Adrenal gland (tissue), 9 donors: ENCODE measurements at regions not wholly inside any gene's neighbourhood (a gene's known extent, or its start where the extent isn't known, plus 50 kb on each side); places are given as distances from the start of the nearest gene placed in this dataset.

Source experiments
- DNase-seq, 7 donors: peaks; one replicate each; pipeline ENCODE4 v3.0.0-alpha.2; 2019 to 2020
- H3K27ac ChIP-seq, 5 donors: fragments of 200-600 bp; sonication (generic) in 4 of 5; 1 replicate in 3 of 5; 2 replicates in 2 of 5; pipeline versions ENCODE4 v1.5.1 to v1.8.0; 2016 to 2020; ENCODE audit warnings: mild to moderate bottlenecking in 1 of 5
- H3K27me3 ChIP-seq: fragments of 200-600 bp; 2 replicates; pipeline ENCODE4 v1.8.0; 2021
- H3K36me3 ChIP-seq, 2 donors: fragments of 200-600 bp; replicated peaks in 1 of 2; 1 replicate in 1 of 2; 2 replicates in 1 of 2; pipeline versions ENCODE4 v1.5.1 to v1.8.0; 2018 to 2022
- H3K4me1 ChIP-seq, 2 donors: fragments of 200-600 bp; replicated peaks in 1 of 2; 1 replicate in 1 of 2; 2 replicates in 1 of 2; pipeline versions ENCODE4 v1.5.1 to v1.8.0; 2018 to 2021
- H3K4me3 ChIP-seq, 4 donors: fragments of 200-600 bp; sonication (generic) in 3 of 4; one replicate each; pipeline ENCODE4 v1.5.1; 2016 to 2018
- H3K9me3 ChIP-seq, 3 donors: fragments of 200-600 bp; sonication (generic) in 1 of 3; replicated peaks in 1 of 3; 1 replicate in 2 of 3; 2 replicates in 1 of 3; pipeline versions ENCODE4 v1.5.1 to v1.8.0; 2016 to 2021
- CTCF ChIP-seq, 6 experiments: fragments of 450-650 bp in 4 of 6; fragments of 200-600 bp in 2 of 6; sonication (generic) in 1 of 6; IDR thresholded peaks; 1 replicate in 5 of 6; 2 replicates in 1 of 6; pipeline versions ENCODE4 v1.5.1 to v1.8.0; 2016 to 2021; ENCODE audit warnings: antibody characterized with exemption in 6 of 6, mild to moderate bottlenecking in 2 of 6, moderate library complexity in 1 of 6
- POLR2A ChIP-seq, 2 donors: fragments of 450-650 bp; IDR thresholded peaks; one replicate each; pipeline ENCODE4 v1.6.1; 2017; ENCODE audit warnings: antibody characterized with exemption in 2 of 2, mild to moderate bottlenecking in 2 of 2, moderate library complexity in 1 of 2
- WGBS, 4 donors: extraction: QIAGEN DNeasy Blood & Tissue Kit in 2 of 4; methylation state at CpG; one replicate each; pipeline versions ENCODE4 v1.1.5 to v1.1.7; 2013 to 2017; 5-methylcytosine and 5-hydroxymethylcytosine counted together
- intact Hi-C, 2 donors: fragments of 100-400 bp; cut with DNase I; formaldehyde crosslinking; loops; one replicate each; pipeline versions ENCODE4 v1.14.1 to v1.15.0; 2022 to 2023
- donor health status: healthy with polysubstance abuse.
- donor health status: Bipolar disorder and iron deficiency.
- donor health status: DM: yes; HTN: yes; CAD: no.
- donor health status: DM: no; HTN: no; CAD: no.
- donor health status: DM: no; HTN: no; CAD: no.

DNA sequence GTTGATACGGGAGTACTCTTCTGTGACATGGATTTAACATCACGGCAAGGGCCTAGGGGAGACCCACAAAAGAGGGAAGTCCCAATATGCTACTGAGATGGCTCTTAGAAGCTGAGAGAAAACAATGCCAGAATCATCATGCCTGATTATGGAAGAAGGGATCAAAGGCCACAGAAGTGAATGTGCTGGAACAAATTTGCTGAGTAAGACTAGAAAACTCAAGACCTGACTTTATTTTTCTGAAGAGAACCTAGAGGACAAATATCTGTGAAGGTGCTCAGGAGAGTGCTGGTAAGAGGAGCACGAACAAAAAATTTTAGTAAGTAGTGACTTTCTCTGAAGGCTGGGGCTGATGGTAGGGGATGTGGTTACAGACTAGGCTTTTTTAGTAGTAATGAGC is 277.0 kb downstream of the ZEB1 start:
- H3K36me3 ChIP-seq = no peaks in the 10 kb centered on the region
- no peaks in the 10 kb centered on the region for H3K27me3 ChIP-seq
- H3K4me1 ChIP-seq = no peaks in the 10 kb centered on the region
- WGBS, 4 donors = 41 to 73% (median 65%) methylated on average over 3 of the region's 3 CpGs
- TF ChIP-seq POLR2A (IDR thresholded peaks at IDR 0.05) = no peak
- TF ChIP-seq CTCF (IDR thresholded peaks at IDR 0.05) = no peak
- H3K4me3 ChIP-seq = no peak overlapping the region
- peaks cover 0 to 6% (median 0%) of the 10 kb centered on the region in 3 donors for H3K9me3 ChIP-seq
- DNase-seq = no peak
- intact Hi-C loops = no loop called here
- no peak overlapping the region for H3K27ac ChIP-seq

DNA sequence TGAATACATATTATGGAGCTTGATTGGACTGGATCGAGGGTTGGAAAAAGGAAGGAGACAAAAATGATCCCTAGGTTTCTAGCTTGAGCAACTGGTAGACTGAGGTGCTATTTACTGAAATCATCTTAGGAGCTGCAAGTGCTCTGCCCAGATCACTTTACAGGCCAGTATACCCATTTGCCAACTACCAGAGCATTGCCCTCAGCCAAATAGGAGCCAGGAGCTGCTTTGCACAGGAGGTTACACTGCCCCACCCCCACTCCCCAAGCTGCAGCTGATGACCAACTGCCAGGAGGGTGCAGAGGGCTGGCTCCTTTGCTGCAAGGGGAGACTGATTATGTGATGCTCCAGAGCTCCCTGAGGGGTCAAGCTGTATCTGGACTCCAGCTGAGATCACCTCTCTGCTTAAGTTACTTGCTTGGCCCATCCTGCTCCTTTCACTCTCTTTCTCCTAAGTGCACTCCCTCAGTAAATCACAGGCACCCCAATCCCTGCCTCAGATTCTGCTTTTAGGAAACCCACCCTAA is 275.4 kb downstream of the ZEB1 start:
- H3K27ac ChIP-seq = no peak overlapping the region
- no peak overlapping the region for H3K4me3 ChIP-seq
- no peak for TF ChIP-seq POLR2A (IDR thresholded peaks at IDR 0.05)
- TF ChIP-seq CTCF (IDR thresholded peaks at IDR 0.05) = no peak
- intact Hi-C loops = no loop called here
- no peaks in the 10 kb centered on the region for H3K27me3 ChIP-seq
- DNase-seq = no peak
- 49 to 74% (median 58%) methylated on average over 1 of the region's 1 CpG for WGBS, 4 donors
- peaks cover 0 to 6% (median 0%) of the 10 kb centered on the region in 3 donors for H3K9me3 ChIP-seq
- no peaks in the 10 kb centered on the region for H3K36me3 ChIP-seq
- H3K4me1 ChIP-seq = no peaks in the 10 kb centered on the region

DNA sequence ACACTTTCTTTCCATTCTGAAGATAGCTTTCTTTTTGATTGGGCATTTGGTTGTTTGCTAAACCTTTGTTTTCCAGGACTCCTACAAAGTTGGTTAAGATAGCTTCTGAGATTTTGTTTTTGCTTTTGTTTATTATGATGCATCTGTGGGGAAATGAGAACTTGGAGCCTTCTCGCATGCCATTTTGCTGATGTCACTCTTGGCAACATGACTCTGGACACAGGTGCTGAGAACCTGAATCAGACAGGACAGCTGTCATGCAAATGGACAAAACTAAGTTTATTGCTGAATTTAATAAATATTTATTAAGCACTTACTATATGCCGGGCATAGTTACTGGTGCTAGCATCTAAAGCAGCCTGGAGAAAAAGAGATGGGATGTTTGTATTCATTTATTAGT is 274.1 kb downstream of the ZEB1 start:
- no peak for TF ChIP-seq CTCF (IDR thresholded peaks at IDR 0.05)
- TF ChIP-seq POLR2A (IDR thresholded peaks at IDR 0.05) = no peak
- H3K27me3 ChIP-seq = no peaks in the 10 kb centered on the region
- intact Hi-C loops = no loop called here

DNA sequence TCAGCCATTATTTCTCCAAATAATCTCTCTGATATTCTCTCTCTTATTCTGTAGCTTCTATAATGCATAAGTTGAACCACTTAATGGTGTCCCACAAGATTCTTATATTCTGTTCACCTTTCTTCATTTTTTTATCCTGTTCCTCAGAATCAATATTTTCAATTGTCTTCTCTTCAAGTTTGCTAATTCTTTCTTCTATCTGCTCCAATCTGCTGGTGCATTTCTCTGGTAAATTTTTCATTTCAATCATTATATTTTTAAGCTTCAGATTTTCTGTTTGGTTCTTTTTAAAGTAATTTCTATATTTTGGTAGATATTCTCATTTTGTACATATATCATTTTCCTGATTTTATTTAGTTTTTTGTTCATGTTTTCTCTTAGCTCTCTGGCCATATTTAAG is 272.6 kb downstream of the ZEB1 start:
- Histone ChIP-seq H3K4me1 (no peaks in the 10 kb centered on the region), H3K36me3 (no peaks in the 10 kb centered on the region), H3K27ac (no peak overlapping the region), H3K27me3 (no peaks in the 10 kb centered on the region), H3K9me3 (peaks cover 0 to 6% (median 0%) of the 10 kb centered on the region in 3 donors), H3K4me3 (no peak overlapping the region)
- intact Hi-C loops = no loop called here
- no peak for DNase-seq
- no peak for TF ChIP-seq POLR2A (IDR thresholded peaks at IDR 0.05)
- TF ChIP-seq CTCF (IDR thresholded peaks at IDR 0.05) = no peak

More for the DNA sequence above, 274.1 kb downstream of the ZEB1 start:
- Histone ChIP-seq H3K36me3 (no peaks in the 10 kb centered on the region), H3K9me3 (peaks cover 0 to 6% (median 0%) of the 10 kb centered on the region in 3 donors), H3K4me3 (no peak overlapping the region), H3K27ac (no peak overlapping the region), H3K4me1 (no peaks in the 10 kb centered on the region)
- WGBS, 4 donors = 80 to 84% (median 83%) methylated on average over 2 of the region's 2 CpGs
- no peak for DNase-seq
